ENCODE measurements at regions not wholly inside any gene's neighbourhood (a gene's known extent, or its start where the extent isn't known, plus 50 kb on each side); places are given as distances from the start of the nearest gene placed in this dataset.

GRCh38 chr2:226656367-226656766 is 143.3 kb downstream of the IRS1 start:
- no TSS peak for BruUV-seq (replicated peaks)
- DNase-seq (ENCODE audit: unreplicated experiment) = no peak
- no peak for TF ChIP-seq CTCF (IDR thresholded peaks at IDR 0.05; ENCODE audit: unreplicated experiment)
- intact Hi-C loops (cut with micrococcal nuclease) = no loop called here
- Mint-ChIP-seq H3K27me3 (ENCODE audit: insufficient read depth, unreplicated experiment) (no peaks in the 10 kb centered on the region), H3K9me3 (ENCODE audit: unreplicated experiment) (no peaks in the 10 kb centered on the region), H3K4me3 (ENCODE audit: unreplicated experiment) (no peak overlapping the region), H3K27ac (ENCODE audit: low read depth, unreplicated experiment) (no peak overlapping the region), H3K4me1 (ENCODE audit: insufficient read depth, unreplicated experiment) (peaks cover 42% of the 10 kb centered on the region), H3K36me3 (ENCODE audit: insufficient read depth, unreplicated experiment) (no peaks in the 10 kb centered on the region)
- ChIA-PET CTCF (no interaction called here), POLR2A (no interaction called here)

- H3K4me1 Mint-ChIP-seq (ENCODE audit: insufficient read depth, unreplicated experiment) = peaks cover 41% of the 10 kb centered on the region
- ChIA-PET POLR2A (no interaction called here), CTCF (no interaction called here)
- intact Hi-C loops (cut with micrococcal nuclease) = no loop called here
- no peaks in the 10 kb centered on the region for H3K36me3 Mint-ChIP-seq (ENCODE audit: insufficient read depth, unreplicated experiment)
- peak; percentile 21 for DNase-seq (ENCODE audit: unreplicated experiment)
- TF ChIP-seq CTCF (IDR thresholded peaks at IDR 0.05; ENCODE audit: unreplicated experiment) = no peak
- H3K4me3 Mint-ChIP-seq (ENCODE audit: unreplicated experiment) = no peak overlapping the region
- no peak overlapping the region for H3K27ac Mint-ChIP-seq (ENCODE audit: low read depth, unreplicated experiment)
- BruUV-seq (replicated peaks) = no TSS peak
- no peaks in the 10 kb centered on the region for H3K27me3 Mint-ChIP-seq (ENCODE audit: insufficient read depth, unreplicated experiment)
- no peaks in the 10 kb centered on the region for H3K9me3 Mint-ChIP-seq (ENCODE audit: unreplicated experiment)
Measured at GRCh38 chr2:226655871-226656270, 143.7 kb downstream of the IRS1 start.

GRCh38 chr2:226652983-226653765 is 146.4 kb downstream of the IRS1 start:
- intact Hi-C loops (cut with micrococcal nuclease) = loop anchor here (5.0 kb wide), 2 partner anchors 139 to 536 kb away; no protein-coding TSS in a partner anchor
- Mint-ChIP-seq H3K36me3 (ENCODE audit: insufficient read depth, unreplicated experiment) (peaks cover 7% of the 10 kb centered on the region), H3K27me3 (ENCODE audit: insufficient read depth, unreplicated experiment) (no peaks in the 10 kb centered on the region), H3K27ac (ENCODE audit: low read depth, unreplicated experiment) (peak overlapping the region; percentile 73), H3K9me3 (ENCODE audit: unreplicated experiment) (no peaks in the 10 kb centered on the region), H3K4me3 (ENCODE audit: unreplicated experiment) (no peak overlapping the region), H3K4me1 (ENCODE audit: insufficient read depth, unreplicated experiment) (peaks cover 35% of the 10 kb centered on the region)
- DNase-seq (ENCODE audit: unreplicated experiment) = no peak
- CTCF ChIA-PET = interaction anchor here (1.0 to 1.6 kb wide), 3 partner anchors 102 to 150 kb away, joined by 3 read pairs; no protein-coding TSS in a partner anchor
- POLR2A ChIA-PET = interaction anchor here (0.7 to 2.5 kb wide), 12 partner anchors 8 to 534 kb away, joined by 3 to 20 read pairs (median 4); no protein-coding TSS in a partner anchor
- BruUV-seq (replicated peaks) = no TSS peak
- no peak for TF ChIP-seq CTCF (IDR thresholded peaks at IDR 0.05; ENCODE audit: unreplicated experiment)

GRCh38 chr2:226652369-226652768 is 147.3 kb downstream of the IRS1 start:
- Mint-ChIP-seq H3K4me3 (ENCODE audit: unreplicated experiment) (no peak overlapping the region), H3K9me3 (ENCODE audit: unreplicated experiment) (no peaks in the 10 kb centered on the region), H3K4me1 (ENCODE audit: insufficient read depth, unreplicated experiment) (peaks cover 35% of the 10 kb centered on the region), H3K27ac (ENCODE audit: low read depth, unreplicated experiment) (peak overlapping the region; percentile 73), H3K36me3 (ENCODE audit: insufficient read depth, unreplicated experiment) (peaks cover 7% of the 10 kb centered on the region), H3K27me3 (ENCODE audit: insufficient read depth, unreplicated experiment) (no peaks in the 10 kb centered on the region)
- intact Hi-C loops (cut with micrococcal nuclease) = loop anchor here (5.0 kb wide), 2 partner anchors 140 to 535 kb away; no protein-coding TSS in a partner anchor
- BruUV-seq (replicated peaks) = no TSS peak
- POLR2A ChIA-PET = interaction anchor here (0.7 to 2.5 kb wide), 15 partner anchors 9 to 533 kb away, joined by 3 to 20 read pairs (median 4); no protein-coding TSS in a partner anchor
- peak; percentile 81 for DNase-seq (ENCODE audit: unreplicated experiment)
- TF ChIP-seq CTCF (IDR thresholded peaks at IDR 0.05; ENCODE audit: unreplicated experiment) = no peak
- CTCF ChIA-PET = interaction anchor here (0.5 to 1.1 kb wide), 5 partner anchors 8 to 148 kb away, joined by 3 to 4 read pairs (median 3); no protein-coding TSS in a partner anchor

Measured in MCF 10A (cell line).